HG03025 (cell line): ENCODE measurements at regions not wholly inside any gene's neighbourhood (a gene's known extent, or its start where the extent isn't known, plus 50 kb on each side); places are given as distances from the start of the nearest gene placed in this dataset.
"Not testable (repeated sequence)": the region's sequence is repeated elsewhere in the genome, so short reads cannot be mapped to it uniquely, and the experiment has no call there.

ENCODE experiments used
- ATAC-seq: cut with Tn5 transposase; IDR thresholded peaks from one replicate; pipeline ENCODE4 v1.9.1; 2021; ENCODE audit warnings: mild to moderate bottlenecking, moderate library complexity; ENCODE audit not compliant: unreplicated experiment, low FRiP score

DNA sequence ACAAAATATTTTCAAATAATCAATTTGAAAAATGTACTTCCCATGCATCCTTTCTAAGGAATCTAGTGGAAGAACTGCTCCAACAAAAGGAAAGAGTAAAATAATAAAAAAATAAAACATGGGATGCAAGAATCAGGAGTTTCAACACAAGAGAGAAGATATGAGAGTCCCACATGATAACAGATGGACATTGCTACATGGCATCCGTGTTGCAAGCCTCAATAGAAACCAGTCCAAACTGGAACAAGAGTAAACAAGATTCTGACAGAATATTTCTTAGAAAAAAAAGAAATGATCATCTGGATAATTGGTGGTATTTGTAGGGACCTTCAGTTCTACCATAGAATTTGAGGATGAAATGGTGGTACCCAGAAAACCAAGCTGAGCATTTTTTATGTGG lies 186.8 kb downstream of the FRK start:
- no peak for ATAC-seq

DNA sequence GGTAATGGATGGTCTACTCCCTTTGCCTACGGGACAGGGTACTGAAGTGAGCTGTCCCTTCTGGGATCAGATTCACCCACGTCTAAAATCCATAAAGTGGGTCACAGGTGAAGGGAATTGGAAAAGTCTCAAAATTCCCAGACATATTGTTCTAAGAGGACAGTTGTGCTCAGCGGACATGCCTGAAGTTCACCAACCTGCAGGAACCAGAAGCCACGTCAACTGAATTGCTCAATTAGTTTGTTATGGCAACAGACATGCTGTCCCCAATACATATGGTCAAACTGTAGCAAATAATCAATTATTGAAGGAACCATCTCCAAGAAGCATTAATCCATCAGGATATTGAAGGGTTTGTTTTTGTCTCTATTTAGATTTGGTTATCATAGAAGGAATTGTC lies 190.2 kb downstream of the FRK start:
- no peak for ATAC-seq

DNA sequence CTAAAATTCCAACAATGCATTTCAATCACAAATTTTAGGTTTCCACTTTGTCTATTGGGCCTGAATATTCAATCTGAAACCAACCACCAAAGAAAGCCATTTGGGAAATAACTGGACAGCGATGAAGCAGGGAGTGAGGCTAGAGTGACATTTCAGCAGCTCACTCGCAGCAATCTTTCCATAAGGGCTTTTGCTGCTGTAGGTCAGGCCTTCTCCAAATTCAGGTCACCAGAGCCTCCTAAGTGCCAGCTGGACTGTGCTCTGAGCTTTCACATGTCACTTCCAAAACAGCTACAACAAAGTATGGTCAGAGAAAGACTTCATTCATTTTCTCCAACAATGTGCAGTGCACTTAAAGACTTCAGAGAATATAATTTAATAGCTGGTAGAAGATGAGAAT lies 194.8 kb downstream of the FRK start:
- no peak for ATAC-seq

DNA sequence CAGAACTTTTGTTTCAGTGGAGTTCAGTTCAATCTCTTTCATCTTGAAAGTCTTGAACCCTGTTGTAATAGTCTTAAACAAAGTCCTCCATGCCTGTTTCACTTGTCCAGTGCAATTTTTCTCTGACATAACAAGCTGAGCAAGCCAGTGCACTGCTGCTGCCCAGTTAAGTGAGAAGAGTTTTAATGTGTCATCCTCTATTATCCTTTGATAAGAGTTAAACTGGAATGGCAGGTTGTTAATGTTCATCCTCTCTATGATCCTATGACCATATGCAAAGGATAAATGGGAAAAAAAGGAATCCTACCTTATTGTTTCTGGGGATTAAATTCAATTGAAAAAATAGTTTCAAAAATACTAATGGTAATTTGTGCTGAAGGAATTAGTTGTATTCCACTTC lies 197.5 kb downstream of the FRK start:
- ATAC-seq: no peak

DNA sequence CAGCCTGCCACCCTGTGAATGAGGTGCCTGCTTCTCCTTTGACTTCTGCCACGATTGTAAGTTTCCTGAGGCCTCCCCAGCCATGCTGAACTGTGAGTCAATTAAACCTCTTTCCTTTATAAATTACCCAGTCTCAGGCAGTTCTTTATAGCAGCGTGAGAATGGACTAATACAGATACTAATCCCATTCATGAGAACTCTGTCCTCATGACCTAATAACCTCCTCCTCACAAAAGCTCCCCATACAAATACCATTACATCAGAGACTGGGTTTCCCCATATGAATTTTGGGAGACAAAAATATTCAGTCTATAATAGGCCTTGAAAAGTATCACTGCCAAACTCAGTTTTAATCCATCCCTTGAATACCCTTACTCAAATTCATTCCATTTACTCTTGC lies 199.0 kb downstream of the FRK start:
- ATAC-seq: not testable (repeated sequence)

DNA sequence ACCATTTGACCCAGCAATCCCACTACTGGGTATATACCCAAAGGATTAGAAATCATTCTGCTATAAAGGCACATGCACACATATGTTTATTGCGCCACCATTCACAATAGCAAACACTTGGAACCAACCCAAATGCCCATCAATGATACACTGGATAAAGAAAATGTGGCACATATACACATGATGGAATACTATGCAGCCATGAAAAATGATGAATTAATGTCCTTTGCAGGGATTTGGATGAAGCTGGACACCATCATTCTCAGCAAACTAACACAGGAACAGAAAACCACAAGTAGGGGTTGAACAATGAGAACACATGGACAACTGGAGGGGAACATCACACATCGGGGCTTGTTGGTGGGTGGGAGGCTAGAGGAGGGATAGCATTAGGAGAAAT lies 201.1 kb downstream of the FRK start:
- not testable (repeated sequence) for ATAC-seq

DNA sequence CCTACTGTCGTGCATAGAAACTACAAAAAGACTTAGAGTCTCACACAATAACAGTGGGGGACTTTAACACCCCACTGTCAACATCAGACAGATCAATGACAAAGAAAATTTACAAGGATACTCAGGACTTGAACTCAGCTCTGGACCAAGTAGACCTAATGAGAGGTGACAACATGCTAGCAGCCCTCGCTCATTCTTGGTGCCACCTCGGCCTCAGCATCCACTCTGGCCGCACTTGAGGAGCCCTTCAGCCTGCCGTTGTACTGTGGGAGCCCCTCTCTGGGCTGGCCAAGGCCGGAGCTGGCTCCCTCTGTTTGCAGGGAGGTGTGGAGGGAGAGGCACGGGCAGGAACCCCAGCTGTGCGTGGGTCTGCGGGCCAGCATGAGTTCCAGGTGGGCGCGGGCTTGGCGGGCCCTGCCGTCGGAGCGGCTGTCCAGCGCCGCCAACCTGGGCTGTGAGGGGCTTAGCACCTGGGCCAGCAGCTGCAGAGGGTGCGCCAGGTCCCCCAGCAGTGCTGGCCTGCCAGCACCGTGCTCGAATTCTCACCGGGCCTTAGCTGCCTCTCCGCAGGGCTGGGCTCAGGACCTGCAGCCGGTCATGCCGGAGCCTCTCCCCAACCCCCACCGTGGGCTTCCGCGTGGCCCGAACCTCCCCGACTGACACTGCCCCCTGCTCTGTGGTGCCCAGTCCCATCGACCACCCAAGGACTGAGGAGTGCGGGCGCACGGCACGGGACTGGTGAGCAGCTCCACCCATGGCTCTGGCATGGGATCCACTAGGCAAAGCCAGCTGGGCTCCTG lies 205.6 kb downstream of the FRK start:
- ATAC-seq: no peak

DNA sequence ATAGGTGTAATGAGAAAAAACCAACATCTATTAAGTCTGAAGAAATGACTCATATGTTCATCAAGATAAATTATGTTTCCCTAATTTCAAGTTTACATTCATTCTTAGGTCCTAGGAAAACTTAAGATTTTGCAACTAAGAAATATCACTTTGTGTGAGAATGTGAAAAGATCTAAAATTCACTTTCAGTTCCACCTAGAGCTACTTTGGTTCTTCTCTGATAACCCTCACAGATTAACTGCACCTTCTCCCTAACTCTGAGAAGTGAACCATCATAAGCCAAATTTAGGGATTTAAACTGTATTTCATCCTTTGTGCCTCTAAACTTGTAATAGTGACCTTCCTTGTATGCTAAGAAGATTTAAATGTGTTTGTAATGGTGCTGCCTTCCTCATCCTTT lies 213.0 kb downstream of the FRK start:
- no peak for ATAC-seq

DNA sequence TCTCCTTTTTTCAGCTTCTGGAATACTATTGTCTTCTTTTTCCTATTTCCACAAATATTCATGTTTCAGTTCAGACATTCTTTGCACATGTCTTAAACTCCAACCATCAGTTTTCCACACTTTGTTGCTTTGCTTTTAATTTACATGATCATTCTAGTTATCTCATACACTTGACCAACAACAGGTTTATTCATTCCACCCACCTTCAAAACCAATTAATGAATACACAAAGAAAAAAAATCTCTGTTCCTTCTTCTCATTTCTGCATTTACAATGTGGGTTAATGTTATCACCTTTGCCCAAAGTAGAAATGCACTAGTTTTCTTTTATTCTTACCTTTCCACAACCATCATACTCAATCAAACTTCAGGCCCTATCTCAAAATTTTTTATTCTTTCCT lies 216.7 kb downstream of the FRK start:
- no peak for ATAC-seq

DNA sequence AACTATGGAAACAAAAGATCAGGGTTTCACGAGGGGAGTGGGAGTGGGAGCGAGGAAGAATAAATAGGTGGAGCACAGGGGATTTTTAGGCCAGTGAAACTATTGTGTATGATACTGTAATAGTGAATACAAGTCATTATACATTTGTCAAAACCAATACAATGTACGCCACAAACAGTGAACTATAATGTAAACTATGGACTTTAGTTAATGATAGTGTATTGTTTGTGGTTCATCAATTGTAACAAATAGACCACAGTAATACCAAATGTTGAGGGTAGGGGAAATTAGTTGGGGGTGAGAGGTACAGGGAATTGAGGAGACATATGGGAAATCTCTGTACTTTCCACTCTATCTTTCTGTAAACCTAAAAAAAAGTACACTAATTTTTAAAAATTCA lies 218.4 kb downstream of the FRK start:
- ATAC-seq: no peak

DNA sequence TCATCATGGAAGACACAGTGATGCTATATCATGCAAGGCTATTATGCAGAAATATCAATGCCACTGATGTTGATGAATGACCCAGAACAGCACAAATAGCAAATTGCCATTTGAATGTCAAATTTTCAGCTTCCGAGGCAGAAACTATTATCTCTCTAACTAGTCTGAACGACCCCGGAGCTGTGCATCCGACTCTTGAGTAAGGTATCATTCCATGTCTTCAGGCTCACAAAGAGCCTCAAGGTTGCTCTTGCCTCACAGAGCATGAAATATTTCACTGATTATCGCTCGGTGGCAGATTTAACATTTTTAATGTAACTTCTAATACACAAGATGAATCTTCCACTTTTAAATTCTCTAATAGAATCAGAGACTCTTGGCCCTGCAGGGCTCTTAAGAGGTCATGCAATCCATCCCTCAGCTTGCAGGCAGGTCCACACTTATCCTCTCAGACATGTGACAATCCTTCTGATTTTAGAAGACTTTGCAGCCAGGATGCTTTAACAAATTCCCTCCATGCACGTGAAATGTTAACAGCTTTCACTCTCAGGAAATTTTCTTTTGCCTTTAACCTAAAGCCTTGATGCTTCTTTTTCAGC lies 221.0 kb downstream of the FRK start:
- no peak for ATAC-seq

DNA sequence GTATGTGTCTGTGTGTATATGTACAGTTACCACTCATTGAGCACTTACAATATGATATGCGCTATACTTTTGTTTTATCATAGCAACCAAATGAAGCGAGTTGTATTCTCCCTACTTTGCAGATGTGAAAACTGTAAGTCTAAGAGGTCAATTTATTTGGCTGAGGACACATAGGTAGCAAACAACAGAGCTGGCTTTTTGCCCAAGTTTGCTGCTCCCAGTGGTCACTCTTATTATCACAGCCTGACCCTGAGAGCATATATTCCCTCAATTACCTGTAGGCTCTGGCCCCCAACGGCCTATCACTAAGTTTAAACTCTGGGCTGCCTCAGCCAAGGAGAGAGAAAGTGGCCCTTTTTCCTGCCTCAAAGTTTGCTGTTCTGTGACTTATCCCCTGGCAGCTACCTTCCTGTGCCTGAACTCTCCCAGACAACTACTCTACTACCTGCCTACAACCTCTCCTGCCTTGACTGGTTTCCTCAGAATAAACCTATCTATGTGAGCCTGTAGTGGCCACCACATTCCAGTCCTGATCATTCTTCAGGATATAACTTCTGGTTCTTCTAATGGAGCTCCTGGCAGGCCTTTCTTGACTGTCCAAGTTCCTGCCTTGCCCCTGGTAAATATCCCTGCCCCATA lies 221.8 kb downstream of the FRK start:
- ATAC-seq: peak; percentile 90

DNA sequence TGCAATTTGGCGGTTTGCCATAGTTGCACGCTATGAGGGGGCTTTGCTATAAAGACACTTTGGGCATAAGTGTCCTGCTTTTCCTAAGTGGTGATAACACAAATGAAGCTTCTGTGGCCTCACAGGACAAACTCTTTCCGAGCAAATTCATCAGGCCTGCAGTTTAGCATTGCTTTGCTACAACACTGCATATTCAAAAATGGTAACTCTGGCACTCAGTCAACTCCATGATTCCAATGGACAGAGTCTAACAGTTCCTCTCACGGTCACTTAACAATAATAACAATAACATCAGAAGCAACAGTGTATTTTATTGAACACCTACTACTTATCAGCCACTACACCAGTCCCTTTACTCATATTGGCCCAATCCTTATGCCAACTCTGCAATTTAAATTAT lies 222.5 kb downstream of the FRK start:
- ATAC-seq: no peak

DNA sequence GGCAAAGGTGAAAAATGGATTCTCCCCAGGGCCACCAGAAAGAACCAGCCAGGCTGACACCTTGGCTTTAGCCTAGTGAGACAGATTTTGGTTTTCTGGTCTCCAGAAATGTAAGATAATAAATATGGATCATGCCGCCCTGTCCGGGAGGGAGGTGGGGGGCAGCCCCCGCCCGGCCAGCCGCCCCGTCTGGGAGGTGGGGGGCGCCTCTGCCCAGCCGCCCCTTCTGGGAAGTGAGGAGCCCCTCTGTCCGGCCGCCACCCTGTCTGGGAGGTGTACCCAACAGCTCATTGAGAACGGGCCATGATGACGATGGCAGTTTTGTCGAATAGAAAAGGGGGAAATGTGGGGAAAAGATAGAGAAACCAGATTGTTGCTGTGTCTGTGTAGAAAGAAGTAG lies 224.3 kb downstream of the FRK start:
- not testable (repeated sequence) for ATAC-seq

DNA sequence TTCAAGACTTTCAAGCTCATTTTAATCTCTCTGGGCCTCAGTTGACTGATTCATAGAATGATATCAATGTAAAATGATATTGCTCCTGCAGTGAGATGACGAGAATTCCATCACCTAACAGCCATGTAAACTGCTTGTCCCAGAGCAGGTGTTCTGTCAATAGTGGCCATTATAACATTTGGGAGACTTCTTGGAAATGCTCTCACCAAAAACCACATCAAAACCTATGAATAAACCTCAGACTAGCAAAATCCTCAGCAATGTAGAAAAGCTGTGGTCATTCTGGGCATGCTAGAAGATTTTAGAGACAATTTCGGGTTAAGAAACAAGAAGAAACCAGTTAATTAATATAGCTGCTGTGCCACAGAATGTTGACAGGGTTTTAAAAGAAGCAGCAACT lies 225.4 kb downstream of the FRK start:
- ATAC-seq: no peak

DNA sequence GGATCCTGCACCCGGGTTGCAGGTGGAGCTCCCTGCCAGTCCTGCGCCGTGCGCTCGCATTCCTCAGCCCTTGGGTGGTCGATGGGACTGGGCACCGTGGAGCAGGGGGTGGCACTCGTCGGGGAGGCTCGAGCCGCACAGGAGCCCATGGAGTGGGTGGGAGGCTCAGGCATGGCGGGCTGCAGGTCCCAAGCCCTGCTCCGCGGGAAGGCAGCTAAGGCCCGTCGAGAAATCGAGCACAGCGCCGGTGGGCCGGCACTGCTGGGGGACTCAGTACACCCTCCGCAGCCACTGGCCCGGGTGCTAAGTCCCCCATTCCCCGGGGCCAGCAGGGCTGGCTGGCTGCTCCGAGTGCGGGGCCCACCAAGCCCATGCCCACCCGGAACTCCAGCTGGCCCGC lies 226.1 kb downstream of the FRK start:
- ATAC-seq: not testable (repeated sequence)

DNA sequence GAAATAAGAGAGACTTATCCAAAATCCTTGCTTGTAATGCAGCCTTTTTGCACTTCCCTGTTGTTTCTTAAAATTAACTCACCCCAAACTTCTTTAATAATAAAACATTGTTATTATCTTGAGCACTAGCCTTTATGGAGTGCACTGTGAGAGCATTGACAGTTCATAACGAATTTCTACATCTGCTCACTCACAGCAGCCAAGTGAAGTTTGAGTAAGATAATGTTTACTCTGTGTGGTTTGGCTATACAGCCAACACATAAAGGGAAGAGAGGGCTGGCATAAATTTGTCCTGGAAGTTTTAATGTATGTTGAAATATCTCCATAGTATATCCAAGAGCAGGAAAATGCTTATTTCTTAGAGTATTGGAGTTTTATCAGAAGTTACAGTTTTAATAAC lies 227.9 kb downstream of the FRK start:
- ATAC-seq: no peak

DNA sequence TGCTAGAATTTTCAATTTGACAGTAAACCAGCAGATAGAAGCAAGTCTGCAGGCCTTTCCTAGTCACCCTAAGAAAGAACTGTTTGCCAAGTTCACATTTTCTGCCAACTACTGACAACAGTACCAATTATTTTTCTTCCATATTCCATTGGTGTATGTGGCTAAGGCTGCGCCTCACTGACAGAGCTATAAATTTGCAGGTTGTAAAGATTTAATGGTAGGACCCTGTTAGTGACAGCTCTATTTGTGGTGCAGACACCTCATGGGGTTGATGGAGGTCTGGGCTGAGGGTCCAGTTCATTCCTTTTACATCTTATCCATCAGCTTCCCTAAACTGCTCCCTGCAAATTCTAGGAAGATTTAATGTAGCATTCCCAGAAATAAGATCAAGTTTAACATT lies 228.5 kb downstream of the FRK start:
- ATAC-seq: no peak

DNA sequence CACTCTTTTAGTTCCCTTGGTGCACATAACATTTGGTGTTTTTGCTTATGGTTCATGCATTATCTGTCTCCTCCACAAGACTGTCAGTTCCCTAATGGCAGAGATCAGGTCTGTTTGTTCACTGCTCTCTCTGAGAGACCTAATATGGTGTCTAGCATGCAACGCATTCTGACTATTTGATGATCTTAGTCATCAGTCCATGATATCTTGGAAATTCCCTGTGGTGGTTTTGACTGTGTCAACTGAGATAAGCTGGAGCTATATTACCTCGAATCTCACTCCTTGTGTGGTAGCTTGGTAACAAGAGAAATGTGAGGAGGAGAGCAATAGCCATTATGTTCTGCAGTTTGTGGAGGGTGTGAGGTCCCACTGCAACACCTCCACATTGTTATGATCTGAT lies 229.8 kb downstream of the FRK start:
- no peak for ATAC-seq

DNA sequence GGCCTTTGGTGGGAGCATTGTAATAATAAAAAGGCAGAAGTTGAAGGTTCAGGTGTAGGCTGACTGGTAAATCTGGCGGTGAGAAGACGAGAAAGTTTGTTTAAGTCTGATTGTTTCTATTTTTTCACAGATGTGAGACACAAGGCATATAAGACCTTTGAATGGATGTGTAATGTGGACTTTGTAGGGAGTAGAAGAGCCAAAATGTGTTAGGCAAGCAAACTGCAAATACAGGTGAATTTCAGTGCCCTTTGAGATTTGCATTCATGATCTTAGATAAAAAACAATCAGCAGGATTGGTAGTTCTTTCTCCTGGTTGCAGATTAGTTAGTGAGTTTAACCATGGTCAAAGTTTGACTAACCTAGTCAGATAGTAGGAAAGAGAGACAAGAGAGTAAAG lies 238.9 kb downstream of the FRK start:
- ATAC-seq: no peak

DNA sequence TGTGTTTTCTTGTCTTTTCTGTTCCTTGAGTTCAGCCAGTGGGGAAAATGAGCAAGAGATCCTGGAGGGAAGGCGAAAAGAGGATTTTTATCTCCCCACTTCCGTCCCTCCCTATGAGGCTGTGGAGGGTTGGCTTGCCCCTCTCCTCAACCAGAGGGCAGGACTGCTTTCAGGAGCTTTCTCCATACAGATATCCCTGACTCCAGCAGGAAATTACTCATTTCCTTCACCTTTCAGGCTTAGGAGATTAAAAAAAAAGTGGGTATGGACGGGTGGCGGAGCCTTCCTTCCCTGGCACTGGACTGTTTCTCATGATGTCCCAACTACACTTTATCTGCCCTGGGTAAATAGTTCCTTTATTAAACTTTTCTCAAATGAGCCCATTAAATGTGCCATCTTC lies 241.2 kb downstream of the FRK start:
- ATAC-seq: no peak

DNA sequence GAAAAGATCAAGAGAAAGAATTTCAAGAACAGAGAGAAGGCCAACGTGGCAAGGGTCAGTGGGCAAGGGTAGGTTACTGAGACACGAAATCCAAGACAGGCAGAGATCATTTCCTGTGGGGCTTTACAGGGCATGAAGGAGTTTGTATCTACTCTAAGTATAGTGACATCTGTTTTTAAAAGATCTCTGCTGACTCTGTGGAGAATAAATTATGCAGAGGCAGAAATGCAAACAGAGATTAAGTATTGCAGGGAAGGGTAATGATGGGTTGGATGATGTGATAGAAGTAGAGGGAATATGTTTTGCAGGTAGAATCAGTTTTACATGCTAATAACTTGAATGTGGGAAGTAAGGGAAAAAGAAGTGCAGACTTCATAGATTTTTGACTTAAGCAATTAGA lies 243.5 kb downstream of the FRK start:
- no peak for ATAC-seq
